GM21515 (cell line): ENCODE measurements at regions not wholly inside any gene's neighbourhood (a gene's known extent, or its start where the extent isn't known, plus 50 kb on each side); places are given as distances from the start of the nearest gene placed in this dataset.

ENCODE experiments used
- ATAC-seq: cut with Tn5 transposase; IDR thresholded peaks from one replicate; pipeline ENCODE4 v1.9.1; 2021; ENCODE audit not compliant: unreplicated experiment

DNA sequence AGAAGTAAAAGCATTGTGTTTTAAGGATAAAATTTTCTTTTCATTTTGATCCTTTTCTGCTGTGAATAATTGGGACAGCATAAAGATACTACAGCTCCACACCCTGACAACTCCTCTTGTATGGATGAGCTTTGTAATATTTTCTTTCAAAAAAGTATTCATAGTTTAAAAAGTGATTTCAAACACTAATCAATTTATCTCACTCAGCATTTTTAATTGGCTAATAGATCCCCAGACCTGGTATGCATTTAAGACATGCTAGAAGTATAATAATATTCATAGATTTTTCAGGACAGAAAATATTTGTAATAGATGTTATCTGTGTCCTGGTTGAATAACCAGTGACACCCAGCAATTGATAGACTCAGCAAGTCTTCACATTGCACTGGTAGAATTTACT lies 510.7 kb downstream of the RIT2 start:
- ATAC-seq: no peak

DNA sequence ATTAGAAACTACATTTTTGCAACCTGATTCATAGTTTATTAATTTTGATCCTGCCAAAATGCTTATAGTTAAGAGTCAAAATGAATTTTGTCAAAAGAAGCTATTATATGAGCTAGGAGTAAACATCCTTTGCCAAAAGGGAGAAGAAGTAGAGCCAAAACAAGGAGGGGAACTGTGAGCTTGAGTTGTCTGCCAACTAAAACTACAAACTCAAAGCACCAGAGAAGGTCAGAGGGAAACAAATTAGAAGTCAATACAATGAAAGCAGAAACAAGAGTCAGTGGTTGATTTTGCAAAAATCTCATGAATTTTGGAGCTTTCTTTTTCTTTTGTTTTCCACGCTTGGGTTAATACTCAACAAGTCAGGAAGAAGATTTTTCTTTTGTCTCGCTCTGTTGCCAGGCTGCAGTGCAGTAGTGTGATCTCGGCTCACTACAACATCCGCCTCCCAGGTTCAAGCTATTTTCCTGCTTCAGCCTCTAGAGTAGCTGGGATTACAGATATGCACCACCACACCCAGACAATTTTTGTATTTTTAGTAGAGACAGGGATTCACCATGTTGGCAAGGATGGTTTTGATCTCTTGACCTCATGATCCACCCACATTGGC lies 508.5 kb downstream of the RIT2 start:
- no peak for ATAC-seq

DNA sequence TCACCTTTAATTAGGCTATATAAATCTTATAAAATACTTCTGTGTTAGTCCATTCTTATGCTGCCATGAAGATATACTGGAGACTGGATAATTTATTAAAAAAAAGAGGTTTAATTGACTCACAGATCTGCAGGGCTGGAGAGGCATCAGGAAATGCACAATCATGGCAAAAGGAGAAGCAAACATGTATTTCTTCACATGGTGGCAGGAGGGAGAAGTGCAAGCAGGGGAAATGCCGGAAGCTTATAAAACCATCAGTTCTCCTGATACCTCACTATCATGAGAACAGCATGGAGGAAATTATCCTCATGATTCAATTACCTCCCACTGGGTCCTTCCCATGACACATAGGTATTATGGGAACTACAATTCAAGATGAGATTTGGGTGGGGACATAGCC lies 504.4 kb downstream of the RIT2 start:
- ATAC-seq: no peak

DNA sequence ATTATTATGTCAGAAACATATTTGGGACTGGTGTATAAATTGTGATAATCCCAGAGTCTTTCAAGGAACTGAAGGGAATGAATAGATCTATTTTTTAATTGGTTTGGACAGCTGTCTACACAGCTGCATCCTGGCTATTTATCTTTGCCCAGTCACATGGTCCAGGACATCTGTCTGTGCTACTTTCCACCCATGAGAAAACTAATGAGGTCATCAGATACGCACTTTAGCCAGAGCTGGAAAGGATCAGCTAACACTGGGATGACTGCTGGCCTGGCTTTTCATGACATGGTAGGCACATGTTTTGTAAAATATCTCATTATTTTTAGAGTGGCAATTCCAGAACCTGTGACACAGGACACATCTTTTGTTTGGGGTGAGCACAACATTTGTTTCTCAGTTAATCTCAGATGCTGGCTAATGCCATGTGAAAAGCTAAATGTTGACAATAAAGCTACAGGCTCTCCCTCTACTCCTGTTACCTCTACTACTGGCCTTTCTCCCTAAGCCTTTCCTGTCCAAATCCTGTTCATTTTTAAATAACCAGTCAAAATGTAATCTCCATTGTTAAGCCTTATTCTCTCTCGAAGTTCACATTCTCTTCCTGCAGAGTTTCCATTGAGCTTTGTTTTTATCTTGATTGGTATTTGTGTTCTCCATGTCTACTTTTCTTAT lies 500.7 kb downstream of the RIT2 start:
- no peak for ATAC-seq

DNA sequence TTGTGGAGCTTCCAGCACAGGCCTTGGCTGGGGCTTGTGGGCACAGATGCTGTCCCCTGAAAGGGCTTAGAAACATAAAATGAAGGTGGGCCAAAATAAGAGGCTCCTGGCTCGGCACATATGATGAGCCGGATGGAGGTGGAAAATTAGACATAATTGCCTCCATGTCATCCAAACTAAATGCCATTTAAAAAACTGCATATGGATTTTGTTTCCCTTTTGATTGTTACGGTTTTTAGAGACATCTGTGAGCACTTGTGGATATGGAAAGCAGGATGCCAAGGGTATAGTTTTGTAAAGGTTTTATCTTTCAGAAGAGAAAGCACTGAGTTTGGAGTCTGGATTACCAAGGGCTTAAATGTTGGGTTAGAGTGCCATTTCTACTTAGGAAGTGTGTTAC lies 498.3 kb downstream of the RIT2 start:
- no peak for ATAC-seq

DNA sequence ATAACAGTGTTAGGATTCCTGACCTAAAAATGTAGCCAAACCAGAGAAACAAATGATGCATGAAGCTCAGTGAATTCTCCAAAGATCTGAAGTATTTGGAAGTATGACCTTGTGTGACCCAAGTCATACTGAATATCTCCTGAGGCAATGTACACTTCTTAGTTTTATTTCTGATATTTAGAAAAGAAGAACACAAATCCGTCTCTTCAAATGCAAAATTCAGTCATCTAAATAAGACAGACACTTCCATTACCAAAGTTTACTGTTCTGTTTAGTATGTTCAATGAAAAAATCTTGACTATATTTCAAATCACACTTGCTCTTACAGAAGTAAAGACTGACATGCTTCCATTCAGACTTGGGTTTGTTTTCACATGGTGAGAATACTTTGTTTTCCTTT lies 495.7 kb downstream of the RIT2 start:
- no peak for ATAC-seq

DNA sequence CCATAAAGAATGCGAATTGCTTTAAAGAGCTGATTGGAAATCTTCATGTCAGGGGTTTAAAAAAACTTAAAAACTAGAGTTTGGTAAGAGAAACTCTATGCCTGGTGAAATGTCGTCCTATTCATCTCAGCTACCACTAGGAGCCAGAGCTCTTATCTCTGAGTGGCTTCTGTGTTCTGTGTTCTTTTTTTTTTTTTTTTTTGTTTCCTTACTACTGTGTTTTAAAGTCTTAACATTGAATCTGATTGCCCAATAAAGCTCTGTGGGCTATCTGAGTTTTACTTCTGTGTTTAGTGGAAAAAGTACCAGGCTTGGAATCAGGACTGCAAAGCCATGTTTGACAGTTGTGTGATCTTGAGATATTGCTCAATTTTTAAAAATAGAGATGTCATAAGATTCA lies 494.8 kb downstream of the RIT2 start:
- no peak for ATAC-seq

DNA sequence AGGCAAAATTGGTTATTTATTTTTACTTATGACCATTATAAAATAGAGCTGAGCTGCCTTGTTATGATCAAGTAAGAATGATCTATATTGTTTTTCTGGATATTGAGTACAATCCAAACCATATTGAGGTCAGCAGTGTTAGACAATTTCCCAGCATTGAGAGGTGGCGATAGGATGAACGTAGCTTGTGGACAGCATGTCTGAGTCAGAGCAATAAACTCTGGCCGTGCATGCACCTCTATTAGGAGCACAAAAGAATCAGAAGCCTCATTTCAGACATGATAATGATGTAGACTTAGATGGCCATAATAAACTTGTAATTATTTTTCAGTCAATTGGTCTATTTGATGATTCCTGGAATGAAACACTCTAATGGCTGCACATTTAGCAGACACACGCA lies 491.6 kb downstream of the RIT2 start:
- ATAC-seq: no peak

DNA sequence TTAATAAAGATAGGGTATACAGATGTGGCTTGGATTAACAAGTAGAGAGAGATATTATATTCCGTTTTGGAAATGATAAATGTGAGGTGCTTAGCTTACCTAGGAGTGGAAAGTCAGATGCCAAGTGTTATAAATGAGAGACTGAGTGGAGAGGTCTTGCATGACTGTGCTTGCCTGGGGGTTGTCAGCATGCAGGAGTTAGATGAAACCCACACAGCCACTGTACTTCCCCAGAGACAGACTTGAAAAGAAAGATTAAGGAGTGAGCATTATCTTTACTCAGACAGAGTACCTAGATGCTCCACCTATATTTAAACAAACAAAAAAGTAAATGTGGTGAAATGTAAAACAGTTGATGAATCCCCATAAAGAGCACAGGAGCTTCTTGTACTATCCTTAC lies 482.7 kb downstream of the RIT2 start:
- no peak for ATAC-seq

DNA sequence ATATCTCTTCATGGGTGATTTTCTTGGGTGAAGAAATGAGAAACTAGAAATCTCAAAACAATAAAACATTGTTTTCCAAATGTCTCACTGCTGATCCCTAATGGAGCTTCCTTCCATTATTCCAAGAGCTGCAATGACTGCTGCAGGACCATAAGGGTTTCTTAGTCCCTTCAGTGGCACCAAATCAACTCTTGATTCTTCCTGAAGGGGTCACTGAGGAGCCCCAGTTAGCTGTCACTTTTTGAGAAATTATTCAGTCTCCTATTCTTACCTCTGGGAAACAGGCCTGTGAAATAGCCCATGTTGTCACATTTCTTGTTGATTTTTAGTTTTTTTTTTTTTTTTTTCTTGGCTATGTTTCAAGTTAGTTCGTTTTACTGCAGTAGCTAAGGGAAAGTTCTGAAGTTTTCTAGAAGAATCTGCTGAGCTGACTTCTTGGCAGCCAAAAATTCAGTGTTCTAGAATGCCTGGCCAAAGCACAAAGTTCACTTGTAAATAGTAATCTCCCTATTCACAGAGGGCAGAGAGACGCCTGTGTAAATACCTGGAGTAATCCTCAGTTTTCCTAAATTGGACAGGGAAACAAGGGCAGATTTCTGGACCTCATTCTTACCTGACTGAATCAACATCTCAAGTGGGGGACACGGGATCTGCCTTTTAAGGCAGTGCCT lies 480.0 kb downstream of the RIT2 start:
- no peak for ATAC-seq

DNA sequence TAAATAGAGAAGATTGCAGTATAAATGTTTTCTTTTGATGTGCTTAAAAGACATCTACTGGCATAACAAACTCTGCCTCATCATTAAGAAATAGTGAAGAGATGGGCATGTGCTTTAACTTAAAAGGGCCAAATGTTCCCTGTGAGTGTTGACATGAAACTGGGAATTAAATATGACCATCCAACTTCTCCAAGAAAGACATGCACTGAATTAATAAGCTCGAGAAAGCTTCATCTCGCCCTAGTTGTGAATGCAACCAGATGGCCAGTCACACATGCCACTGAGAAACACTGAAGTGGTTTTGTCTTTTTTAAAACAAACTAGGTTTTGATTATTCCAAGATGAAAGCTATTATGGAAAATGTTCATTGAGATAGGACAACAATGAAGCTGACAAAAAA lies 479.2 kb downstream of the RIT2 start:
- no peak for ATAC-seq

DNA sequence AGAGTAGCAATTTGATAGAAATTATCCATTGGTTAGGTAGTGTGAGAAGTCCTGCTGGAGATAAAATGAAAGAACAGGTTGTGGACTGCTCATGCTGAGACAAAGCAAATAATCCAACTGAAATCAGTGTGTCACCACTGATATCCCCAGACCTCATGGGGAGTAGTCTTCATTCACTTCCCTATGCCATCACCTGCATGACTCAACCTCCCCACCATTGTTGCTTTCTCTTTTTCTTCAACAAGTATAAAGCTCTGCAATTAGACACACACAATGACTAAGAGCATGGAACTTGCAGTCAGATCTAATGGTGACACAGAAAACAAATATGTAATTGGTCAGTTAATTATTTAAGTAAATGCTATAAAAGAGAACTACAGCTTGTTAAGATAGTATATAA lies 475.3 kb downstream of the RIT2 start:
- no peak for ATAC-seq

DNA sequence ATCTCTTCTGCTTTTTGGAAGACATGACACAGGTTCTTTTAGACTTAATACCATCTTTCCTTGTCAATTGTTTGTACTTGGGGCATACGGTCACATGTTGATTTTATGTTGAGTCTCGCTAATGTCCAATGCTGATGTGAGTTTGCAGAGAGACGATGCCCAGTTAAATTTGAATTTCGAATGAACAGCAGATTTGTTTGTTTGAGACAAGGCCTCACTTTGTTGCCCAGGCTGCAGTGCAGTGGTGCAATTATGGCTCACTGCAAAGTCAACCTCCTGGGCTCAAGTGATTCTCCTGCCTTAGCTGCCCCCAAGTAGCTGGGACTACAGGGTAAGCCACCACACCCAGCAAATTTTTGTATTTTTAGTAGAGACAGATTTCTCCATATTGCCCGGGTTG lies 473.5 kb downstream of the RIT2 start:
- ATAC-seq: no peak

DNA sequence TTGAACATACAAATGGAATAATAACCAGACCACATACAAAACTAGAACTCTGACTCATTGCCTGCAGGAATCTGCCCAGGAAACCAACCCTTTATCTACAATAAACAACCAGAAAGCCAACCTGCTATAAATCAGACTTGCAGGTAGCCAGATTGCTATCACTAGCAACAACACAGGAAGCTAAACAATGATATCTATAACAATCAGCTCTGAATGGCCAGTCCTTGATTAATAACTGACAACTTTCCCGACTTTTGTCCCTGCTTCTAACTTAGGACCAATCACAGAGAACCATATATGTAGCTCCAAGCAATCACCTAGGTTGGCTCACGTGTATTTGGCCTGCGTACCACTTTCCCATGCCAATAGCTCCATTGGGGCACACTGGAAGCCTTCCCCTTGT lies 470.8 kb downstream of the RIT2 start:
- no peak for ATAC-seq

DNA sequence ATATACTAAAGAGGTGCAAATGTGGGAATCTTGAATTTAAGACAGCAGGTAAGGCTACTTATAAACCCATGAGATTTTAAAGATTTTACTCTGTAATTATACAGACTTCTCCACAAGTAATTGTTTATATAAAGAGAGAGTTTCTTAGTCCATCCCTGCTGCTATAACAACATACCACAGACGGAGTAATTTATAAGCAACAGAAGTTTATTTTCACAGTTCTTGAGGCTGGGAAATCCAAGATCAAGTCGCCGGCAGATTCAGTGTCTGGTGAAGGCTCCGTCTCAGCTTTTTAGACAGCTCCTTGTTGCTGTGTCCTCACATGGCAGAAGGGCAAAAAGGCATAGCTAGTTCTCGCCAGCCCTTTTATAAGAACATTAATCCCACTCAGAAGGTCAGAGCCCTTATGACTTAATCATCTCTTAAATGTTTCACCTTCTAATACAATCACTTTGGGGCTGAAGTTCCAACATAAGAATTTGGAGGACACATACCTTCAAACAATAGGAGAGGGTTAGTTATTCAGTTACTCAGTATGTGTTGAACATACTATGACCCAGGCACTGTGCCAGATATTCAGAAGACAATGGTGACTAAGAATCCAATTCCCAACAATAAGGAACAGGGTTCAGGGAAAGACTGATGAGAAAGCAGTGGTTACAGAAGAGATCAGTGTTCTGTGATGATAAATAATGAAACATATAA lies 466.0 kb downstream of the RIT2 start:
- no peak for ATAC-seq

DNA sequence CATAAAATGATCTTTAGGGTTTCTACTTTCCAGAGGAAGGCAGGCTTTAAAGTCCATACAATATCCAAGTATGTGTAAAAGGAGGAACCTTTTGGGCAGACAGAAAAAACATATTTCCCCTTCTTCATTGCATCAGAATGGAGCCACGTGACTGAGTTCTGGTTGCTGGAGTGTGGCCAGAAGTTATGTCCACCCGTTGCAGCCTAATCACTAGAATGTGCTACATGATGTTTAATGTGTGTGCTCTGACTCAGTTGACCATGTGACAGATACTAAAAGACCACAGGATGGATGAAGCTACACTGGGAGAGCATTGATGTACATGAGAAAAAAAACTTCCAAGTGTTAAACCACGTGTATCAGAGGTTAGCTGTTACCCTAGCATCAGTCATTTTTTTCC lies 460.9 kb downstream of the RIT2 start:
- ATAC-seq: no peak

DNA sequence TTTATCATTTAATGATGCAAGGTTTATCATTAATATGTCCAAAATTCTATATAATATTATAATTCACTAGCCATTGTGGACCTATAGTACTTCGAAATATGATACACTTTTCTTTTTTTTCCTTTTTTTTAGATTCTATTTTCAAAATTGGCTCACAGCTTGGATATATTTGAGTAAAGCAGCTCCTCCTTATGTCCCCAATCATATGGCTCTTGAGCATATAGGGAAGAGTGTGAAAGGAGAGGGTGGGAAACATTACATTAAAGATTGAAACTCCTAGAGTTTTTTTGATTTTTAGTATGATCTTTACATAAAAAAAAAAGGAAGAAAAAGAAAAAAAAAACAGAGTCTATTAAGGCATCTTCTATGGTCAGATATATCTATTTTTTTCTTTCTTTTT lies 457.9 kb downstream of the RIT2 start:
- no peak for ATAC-seq

DNA sequence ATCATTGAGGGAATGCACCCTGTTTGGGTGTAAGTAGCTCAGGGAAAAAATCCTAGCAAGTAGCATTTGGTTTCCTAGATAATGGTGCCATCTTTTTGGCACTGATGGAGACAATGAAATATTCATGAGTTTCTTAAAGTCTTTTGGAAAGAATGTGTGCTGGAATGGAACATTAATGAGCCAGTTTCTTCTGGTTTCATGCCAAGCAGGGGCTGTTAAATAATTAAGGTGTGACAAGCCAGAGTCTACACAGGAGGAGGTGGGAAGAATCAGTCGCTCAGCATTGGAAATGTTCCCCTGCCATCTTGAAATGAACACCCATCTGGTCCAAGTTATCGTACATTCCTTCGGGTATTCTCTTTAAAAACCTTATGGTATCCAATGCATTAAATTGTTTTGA lies 457.3 kb downstream of the RIT2 start:
- ATAC-seq: no peak

DNA sequence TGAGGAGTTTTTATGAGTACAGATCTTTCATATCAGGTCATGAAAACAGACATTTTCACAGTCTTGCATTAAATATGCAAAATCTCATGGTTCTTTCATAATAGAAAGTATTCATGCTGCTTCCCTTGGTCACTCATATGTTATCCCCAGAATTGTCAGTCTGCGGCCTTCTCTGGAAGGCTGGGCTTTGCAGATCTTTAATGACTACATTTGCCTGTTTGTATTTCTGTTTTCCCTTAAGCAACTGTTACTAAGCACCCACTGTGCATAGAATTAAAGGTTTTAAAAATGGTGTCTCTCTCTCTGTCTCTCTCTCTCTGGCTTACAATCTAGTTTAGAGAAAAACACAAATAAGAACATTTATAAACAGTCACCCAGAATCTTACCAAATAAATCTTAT lies 456.3 kb downstream of the RIT2 start:
- no peak for ATAC-seq

DNA sequence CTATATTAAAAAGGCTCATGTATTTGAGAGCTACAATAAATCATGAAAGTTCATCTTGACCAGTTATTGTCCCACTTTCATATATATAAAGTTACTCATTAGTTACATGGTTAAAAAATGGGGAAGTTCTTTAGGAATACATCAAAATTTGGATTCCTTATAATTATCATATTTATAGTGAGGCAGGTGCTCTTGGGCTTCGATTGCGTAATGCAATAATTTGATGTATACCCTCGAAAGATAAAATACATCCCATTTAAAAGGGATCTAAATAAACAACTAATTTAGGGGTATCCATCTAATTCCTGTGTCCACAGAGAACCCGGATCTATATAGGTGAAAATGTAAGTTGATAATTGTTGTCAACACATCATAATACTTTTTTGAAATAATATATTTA lies 444.6 kb downstream of the RIT2 start:
- no peak for ATAC-seq

DNA sequence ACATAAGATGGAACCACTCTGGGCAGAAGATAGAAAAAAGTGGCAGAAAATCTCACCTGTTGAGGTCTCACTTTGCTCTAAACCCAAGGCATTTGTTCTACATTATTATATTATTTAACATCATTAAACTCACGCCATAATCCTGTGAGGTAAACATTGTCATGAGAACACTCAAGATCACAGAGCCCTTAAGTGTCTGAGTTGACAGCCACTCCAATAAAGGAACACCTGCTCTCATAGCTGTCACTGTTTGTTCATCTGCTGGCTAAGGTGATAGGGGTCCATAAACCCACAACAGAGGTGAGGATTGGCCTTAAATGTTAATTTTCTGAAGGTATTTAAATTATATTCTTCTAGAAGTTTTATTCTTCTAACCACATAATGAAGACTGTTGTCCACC lies 439.7 kb downstream of the RIT2 start:
- no peak for ATAC-seq

DNA sequence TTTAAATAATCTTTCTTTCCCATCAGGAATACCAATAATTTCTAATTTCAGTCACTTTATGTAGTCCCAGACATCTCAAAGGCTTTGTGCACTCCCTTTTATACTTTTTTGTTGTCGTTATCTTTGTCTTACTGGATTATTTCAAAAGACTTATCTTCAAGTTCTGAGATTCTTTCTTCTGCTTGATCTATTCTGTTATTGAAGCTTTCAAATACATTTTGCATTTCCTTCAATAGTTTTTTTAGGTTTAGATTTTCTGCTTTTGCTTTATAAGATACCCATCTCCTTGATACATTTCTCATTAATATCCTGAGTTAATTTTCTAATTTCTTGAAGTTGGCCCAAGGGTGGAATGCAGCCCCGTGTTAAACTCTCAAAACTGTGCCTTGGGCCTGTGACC lies 432.4 kb downstream of the RIT2 start:
- ATAC-seq: no peak
